Fibroblast of skin of right biceps (primary cell): ENCODE measurements at regions not wholly inside any gene's neighbourhood (a gene's known extent, or its start where the extent isn't known, plus 50 kb on each side); places are given as distances from the start of the nearest gene placed in this dataset.

Source experiments
- DNase-seq: peaks from one replicate; pipeline ENCODE4 v3.0.0-alpha.2; 2013

DNA sequence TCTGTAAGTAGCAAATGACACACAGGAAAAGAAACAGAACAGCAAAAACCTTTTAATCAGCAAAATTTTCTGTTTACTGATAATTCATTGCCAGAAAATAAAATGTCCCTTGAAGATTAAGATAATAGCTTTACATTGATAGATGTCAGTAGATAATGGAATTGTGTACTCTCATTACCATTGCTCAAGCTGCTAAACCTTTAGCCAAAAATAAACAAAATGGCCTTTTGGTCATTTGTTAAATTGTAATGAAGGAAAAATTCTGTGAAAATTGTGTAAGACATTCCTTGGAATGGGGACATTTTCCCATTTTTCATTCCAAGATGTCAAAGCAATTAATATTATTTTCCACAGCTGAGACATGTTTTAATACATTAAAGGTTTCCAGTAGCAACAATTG is 189.8 kb downstream of the PLOD2 start:
- no peak for DNase-seq

DNA sequence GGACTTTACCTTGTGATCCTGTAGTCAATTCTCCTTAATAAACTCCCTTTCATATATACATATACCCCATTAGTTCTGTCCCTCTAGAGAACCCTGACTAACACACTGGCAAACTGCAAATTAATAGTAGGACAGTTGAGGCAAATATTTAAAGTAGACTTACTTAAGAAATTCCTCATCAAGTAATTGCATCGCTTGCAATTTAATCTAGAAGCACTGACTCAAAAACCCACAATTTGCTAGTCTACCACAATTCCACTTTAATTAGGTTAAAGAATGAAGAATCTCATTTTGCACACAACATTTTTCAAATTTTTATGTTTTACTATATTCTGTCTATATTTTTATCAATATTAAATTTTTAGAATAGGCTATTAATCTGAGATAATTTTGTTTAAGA is 188.1 kb downstream of the PLOD2 start:
- no peak for DNase-seq

- peak; percentile 59 for DNase-seq
Measured at GRCh38 chr3:145981056-145981455, 179.9 kb downstream of the PLOD2 start.

DNA sequence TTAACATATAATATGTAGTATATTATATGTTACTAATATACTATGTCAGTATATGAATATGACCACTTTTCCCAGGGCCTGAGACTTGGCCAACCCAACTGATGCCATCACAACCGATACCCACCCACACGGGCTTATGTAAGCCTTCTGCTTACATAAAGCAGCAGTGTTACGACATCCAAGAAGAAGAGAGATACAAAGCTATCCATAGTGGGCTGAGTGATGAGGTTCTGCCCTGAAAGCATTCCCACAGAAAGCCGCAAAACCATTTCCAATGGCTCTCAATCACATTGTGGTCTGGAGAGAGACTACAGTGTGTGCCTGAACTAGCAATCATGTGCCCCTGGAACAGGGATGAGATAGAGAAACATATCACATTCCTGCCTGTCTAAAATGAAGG is 177.9 kb downstream of the PLOD2 start:
- DNase-seq: no peak
